Heart left ventricle (tissue), 13 donors: ENCODE measurements at regions not wholly inside any gene's neighbourhood (a gene's known extent, or its start where the extent isn't known, plus 50 kb on each side); places are given as distances from the start of the nearest gene placed in this dataset.

Experiments
- POLR2A ChIP-seq, 2 donors: fragments of 450-650 bp; IDR thresholded peaks; one replicate each; pipeline ENCODE4 v1.6.1; 2017; ENCODE audit warnings: antibody characterized with exemption in 2 of 2, mild to moderate bottlenecking in 2 of 2, moderate library complexity in 2 of 2
- TF ChIP-seq, protein P1 (sequence below), 12 donors: fragments of 200-600 bp; sonication (generic) in 4 of 12; IDR thresholded peaks; one replicate each; pipeline versions ENCODE4 v1.5.0 to v1.8.0; 2018 to 2022; ENCODE audit warnings: antibody characterized with exemption in 12 of 12, mild to moderate bottlenecking in 5 of 12
- donor health status: ischemic (EF 13 %, LVEDD 7.1; RV severe dilation, severe dysfunction).
- donor health status: DM: no; HTN: yes; CAD: no.
- donor health status: DM: no; HTN: no; CAD: no.
- donor health status: ischemic (EF 25% LVEDD 6.9; RV normal size, moderate dysfunction).
- donor health status: ischemic (EF 25% LVEDD 5.7; RV mildly dilated, moderate dysfunction).
- donor health status: ischemic (EF 35%, LVEDD 5.7; RV mildly dilated, moderate dysfunction).
- donor health status: nonischemic (EF 11% LVEDD 7.7; RV severe dilation, severe dysfunction).
- donor health status: DM: yes; HTN: yes; CAD: no.
- donor health status: PGD.
- donor health status: ischemic (EF 29% LVEDD 5.4; RV normal size, mild dysfunction).
- donor health status: nonischemic (EF 23%, LVEDD 6.1; RV moderate dilation, normal function).

DNA sequence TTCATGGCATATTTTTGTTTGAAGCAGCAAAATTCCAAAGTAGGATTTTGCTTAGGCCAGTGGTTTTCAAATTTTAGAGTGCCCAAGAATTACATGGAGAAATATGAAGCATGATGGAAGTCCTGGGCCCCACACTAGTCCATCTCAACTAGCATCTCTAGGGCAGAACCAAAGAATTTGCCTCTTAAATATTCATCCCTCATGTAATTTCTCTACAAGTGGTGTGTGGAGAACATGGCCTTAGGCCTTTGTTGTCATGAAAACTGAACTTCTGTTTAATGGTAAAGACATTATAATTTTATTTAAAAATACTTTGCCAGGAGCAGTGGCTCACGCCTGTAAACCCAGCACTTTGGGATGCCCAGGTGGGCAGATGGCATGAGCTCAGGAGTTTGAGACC lies 75.9 kb upstream of the CCNG1 start:
- TF ChIP-seq, protein P1, sequence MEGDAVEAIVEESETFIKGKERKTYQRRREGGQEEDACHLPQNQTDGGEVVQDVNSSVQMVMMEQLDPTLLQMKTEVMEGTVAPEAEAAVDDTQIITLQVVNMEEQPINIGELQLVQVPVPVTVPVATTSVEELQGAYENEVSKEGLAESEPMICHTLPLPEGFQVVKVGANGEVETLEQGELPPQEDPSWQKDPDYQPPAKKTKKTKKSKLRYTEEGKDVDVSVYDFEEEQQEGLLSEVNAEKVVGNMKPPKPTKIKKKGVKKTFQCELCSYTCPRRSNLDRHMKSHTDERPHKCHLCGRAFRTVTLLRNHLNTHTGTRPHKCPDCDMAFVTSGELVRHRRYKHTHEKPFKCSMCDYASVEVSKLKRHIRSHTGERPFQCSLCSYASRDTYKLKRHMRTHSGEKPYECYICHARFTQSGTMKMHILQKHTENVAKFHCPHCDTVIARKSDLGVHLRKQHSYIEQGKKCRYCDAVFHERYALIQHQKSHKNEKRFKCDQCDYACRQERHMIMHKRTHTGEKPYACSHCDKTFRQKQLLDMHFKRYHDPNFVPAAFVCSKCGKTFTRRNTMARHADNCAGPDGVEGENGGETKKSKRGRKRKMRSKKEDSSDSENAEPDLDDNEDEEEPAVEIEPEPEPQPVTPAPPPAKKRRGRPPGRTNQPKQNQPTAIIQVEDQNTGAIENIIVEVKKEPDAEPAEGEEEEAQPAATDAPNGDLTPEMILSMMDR (IDR thresholded peaks at IDR 0.05) = no peak
- TF ChIP-seq POLR2A (IDR thresholded peaks at IDR 0.05) = no peak
